HUES48 (cell line): ENCODE measurements at regions not wholly inside any gene's neighbourhood (a gene's known extent, or its start where the extent isn't known, plus 50 kb on each side); places are given as distances from the start of the nearest gene placed in this dataset.

Source experiments
- H3K27ac ChIP-seq: one replicate; pipeline ENCODE4 v1.7.0; 2013; ENCODE audit warnings: low read depth, low read length, inconsistent platforms
- H3K27me3 ChIP-seq: 2 replicates; pipeline ENCODE4 v1.6.1; 2013; ENCODE audit warnings: mild to moderate bottlenecking, low read length; ENCODE audit not compliant: control insufficient read depth, insufficient read depth
- H3K36me3 ChIP-seq: 2 replicates; pipeline ENCODE4 v1.6.1; 2013; ENCODE audit warnings: low read length; ENCODE audit not compliant: control insufficient read depth, insufficient read depth
- H3K4me1 ChIP-seq: 2 replicates; pipeline ENCODE4 v1.6.1; 2013; ENCODE audit warnings: mild to moderate bottlenecking, low read length; ENCODE audit not compliant: control insufficient read depth, insufficient read depth
- H3K4me3 ChIP-seq: 2 replicates; pipeline ENCODE4 v1.5.1; 2013; ENCODE audit warnings: mild to moderate bottlenecking, low read depth, low read length
- H3K9ac ChIP-seq: 2 replicates; pipeline ENCODE4 v1.6.1; 2013; ENCODE audit warnings: mild to moderate bottlenecking, low read depth, low read length, moderate library complexity
- H3K9me3 ChIP-seq: 2 replicates; pipeline ENCODE4 v1.6.1; 2013; ENCODE audit warnings: low read length; ENCODE audit not compliant: control insufficient read depth, insufficient read depth

DNA sequence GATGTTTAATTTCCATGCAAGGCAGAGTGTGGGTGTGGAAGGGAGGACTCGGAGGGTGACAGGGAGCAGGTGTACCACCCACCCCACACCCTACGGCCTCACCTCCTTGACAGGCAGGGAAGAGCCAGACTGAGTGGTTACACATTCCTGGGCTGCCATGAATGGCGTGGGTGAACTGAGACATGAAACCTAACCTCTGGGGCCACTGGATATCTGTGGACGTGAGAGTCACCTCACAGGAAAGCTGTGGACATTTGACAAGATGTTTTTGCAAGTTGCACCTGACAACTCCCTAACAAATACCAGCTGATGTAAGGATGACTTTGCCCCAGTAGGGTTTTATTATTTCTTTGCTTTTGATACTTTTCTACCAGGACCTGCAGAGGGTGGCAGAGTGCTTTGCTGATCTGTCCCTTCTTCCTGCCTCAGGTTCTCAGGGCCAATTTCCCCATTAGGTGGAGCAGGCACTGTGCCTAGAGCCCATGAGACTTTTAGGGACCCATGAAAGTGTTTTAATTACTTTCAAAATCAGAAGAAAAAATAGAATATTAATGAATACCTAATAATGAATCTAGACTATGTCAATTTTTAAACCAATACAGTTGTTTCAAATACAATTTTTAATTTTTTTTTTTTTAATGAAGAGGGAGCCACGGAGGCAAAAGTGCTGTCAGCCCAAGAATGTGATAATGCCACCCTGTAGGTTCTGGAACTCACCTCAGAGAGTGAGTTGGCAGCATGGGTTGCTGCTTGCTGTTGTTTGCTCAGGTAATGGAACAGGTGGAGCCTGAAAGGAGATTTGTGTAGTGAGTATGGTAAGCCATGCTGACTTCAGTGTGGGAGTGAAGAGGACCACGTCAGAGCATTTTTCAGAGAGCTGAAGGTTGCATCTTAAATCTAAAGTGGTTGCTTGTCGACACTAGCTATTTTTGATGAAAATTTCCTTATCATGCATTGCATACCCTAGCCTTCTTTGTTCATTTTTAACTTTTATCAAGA, 58.0 kb upstream of the CYSLTR2 start:
- Histone ChIP-seq H3K4me3 (no peak overlapping the region), H3K4me1 (peaks cover 41% of the 10 kb centered on the region), H3K9ac (no peak overlapping the region), H3K36me3 (no peaks in the 10 kb centered on the region), H3K9me3 (peaks cover 5% of the 10 kb centered on the region; the same call in 1 of the 2 replicates), H3K27ac (no peak overlapping the region), H3K27me3 (no peaks in the 10 kb centered on the region)

DNA sequence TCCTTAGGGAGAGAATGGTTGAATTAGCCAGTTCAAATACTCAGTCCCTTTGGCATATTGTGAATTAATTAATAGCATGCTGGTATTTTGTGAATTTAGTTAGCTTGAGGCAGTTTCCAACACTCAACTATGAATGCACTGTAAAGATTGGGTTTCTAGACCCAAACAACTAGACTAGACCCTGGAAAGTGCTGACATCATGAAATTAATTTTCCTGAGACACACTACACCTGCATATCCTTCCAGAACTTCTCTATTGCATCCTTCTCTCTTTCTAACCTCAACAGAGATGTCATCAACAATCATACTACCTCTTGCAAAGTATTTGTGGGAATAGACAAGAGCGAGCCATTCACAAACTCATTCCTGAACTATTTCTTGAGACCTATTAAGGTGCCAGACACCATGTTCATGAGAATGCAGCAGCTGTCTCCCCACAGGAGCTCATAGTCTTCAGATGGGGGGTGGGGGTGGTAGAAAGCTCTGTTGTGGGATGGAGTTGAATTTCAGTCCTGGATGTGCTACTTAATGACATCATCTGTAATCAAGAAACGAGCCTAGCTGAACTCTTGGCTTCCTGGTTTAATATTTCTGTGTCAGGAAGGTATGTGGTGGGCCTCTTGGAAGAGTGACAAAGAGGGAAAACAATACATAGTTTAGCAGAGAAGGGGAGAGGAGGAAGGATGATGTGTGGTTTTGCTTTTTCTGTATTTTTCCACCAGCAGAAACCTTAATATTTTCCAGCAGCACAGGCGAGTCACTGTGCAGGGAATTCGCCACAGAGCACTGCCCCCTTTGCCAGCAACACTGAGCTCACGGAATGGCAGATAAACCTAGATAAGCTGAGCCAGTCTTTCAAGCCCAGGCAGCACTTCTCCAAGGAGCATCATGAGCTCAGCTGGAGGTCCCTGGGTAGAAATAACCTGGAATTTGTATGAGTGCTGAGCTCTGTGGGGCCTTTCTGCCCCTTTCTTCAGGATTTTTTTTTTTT, 53.1 kb upstream of the CYSLTR2 start:
- Histone ChIP-seq H3K27ac (no peak overlapping the region), H3K9ac (no peak overlapping the region)

DNA sequence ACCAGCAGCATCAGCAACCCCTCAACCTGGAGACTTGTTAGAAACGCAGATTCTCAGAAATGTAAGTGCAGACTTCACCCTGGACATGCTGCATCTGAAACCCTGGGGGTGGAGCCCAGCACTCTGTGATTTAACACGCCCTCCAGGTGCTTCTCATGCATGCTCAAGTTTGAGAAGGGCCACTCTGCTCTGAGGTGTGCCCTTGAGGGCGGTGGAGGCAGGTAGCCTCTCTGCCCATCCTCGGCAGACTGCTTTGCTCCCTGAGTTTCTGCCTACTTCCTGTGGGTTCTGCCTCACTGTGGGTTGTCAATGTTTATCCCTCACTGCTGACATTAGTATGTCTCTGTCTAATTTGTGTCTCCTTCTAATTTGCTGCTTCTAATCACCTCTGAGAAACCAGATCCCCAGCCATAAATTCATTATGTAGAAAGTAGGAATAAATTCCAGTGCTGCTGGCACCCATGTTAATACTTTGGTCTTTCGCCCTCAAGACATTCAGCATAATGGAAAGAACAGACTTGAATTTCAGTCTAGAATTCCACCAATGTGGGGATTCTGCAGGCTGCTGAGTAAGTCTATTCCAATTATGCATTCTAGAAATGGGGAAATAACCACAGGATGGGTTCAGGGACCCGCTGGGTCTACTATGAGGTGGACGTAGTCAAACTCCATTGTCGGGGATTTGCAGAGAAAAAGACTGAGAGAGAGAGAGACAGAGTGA, 51.3 kb upstream of the CYSLTR2 start:
- Histone ChIP-seq H3K9ac (no peak overlapping the region), H3K27me3 (no peaks in the 10 kb centered on the region), H3K9me3 (no peaks in the 10 kb centered on the region; the same call in 1 of the 2 replicates), H3K36me3 (no peaks in the 10 kb centered on the region), H3K27ac (no peak overlapping the region), H3K4me1 (peaks cover 8% of the 10 kb centered on the region; the same call in 1 of the 2 replicates), H3K4me3 (no peak overlapping the region)

More for the DNA sequence above, 53.1 kb upstream of the CYSLTR2 start:
- H3K27me3 ChIP-seq, result no peaks in the 10 kb centered on the region
- no peaks in the 10 kb centered on the region; the same call in 1 of the 2 replicates for H3K9me3 ChIP-seq
- H3K36me3 ChIP-seq, result no peaks in the 10 kb centered on the region
- peaks cover 8% of the 10 kb centered on the region; the same call in 1 of the 2 replicates for H3K4me1 ChIP-seq
- no peak overlapping the region for H3K4me3 ChIP-seq

DNA sequence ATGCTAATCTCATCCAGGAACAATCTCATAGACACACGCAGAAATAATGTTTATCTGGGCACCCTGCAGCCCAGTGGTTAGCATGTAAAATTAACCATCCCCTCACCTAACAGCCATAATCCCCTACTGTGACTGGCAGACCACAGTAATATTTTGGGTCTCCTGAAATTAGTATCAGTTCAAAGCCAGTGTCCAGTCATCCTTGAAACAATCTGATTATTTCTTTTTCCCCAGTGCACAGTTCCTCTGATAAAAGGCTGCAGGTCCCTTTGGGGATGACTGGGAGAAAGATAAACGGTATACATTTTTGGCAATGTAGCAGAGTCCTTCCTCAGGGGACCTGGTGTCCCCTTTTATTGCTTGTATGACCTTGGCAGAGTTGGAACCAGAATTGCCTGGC, 50.4 kb upstream of the CYSLTR2 start:
- Histone ChIP-seq H3K9ac (no peak overlapping the region), H3K4me1 (peaks cover 8% of the 10 kb centered on the region; the same call in 1 of the 2 replicates), H3K27ac (no peak overlapping the region), H3K9me3 (no peaks in the 10 kb centered on the region; the same call in 1 of the 2 replicates), H3K36me3 (no peaks in the 10 kb centered on the region), H3K4me3 (no peak overlapping the region), H3K27me3 (no peaks in the 10 kb centered on the region)
